ENCODE measurements at regions not wholly inside any gene's neighbourhood (a gene's known extent, or its start where the extent isn't known, plus 50 kb on each side); places are given as distances from the start of the nearest gene placed in this dataset.

DNA sequence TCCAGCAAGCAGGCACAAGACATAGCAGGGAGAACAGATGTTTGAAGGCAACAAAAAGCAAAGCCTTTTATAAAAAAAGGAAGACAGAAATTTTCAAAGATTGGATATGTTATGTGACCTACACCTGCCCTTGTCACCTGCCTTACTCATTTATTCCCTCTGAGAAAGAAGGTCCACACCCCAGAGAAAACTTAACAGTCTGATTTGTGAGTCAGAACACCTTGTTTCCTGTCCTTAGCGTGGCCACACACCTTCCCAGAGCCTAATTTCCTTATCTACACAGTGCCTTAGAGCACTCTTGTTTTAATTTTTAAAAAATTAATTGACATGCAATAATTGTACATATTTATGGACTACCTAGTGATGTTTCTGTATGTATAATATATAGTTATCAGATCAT lies 419.0 kb upstream of the DAB2 start:
- Histone ChIP-seq H3K4me1 (no peaks in the 10 kb centered on the region), H3K4me3 (no peak overlapping the region), H3K9me3 (peaks cover 0 to 8% of the 10 kb centered on the region in 2 donors), H3K36me3 (no peaks in the 10 kb centered on the region), H3K27me3 (no peaks in the 10 kb centered on the region), H3K27ac (no peak overlapping the region)
- no peak for DNase-seq (ENCODE audit: low spot score in 2 of 2)
- TF ChIP-seq, protein P1, sequence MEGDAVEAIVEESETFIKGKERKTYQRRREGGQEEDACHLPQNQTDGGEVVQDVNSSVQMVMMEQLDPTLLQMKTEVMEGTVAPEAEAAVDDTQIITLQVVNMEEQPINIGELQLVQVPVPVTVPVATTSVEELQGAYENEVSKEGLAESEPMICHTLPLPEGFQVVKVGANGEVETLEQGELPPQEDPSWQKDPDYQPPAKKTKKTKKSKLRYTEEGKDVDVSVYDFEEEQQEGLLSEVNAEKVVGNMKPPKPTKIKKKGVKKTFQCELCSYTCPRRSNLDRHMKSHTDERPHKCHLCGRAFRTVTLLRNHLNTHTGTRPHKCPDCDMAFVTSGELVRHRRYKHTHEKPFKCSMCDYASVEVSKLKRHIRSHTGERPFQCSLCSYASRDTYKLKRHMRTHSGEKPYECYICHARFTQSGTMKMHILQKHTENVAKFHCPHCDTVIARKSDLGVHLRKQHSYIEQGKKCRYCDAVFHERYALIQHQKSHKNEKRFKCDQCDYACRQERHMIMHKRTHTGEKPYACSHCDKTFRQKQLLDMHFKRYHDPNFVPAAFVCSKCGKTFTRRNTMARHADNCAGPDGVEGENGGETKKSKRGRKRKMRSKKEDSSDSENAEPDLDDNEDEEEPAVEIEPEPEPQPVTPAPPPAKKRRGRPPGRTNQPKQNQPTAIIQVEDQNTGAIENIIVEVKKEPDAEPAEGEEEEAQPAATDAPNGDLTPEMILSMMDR (IDR thresholded peaks at IDR 0.05): no peak
- intact Hi-C loops (cut with DNase I): no loop called here

DNA sequence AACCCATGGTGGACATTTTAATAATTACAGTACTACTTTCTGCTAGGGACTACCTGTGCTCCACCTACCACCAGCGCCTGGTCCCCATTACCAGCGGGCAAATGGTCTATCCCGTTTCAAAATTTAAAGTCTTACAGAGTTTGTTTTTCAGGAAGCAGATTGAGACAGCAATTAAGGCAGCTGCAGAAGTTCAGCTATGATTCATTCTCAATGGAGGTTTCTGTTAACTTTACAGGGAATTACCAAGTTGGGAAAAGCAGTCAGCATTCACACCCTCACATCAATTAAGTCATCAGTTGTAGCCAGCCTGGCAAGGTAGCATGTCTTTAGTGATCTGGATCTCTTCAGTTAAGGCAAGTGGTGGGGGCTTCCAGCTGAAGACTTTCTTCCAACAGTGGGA lies 410.6 kb upstream of the DAB2 start:
- H3K27ac ChIP-seq: no peak overlapping the region
- DNase-seq (ENCODE audit: low spot score in 2 of 2): no peak
- no peaks in the 10 kb centered on the region for H3K4me1 ChIP-seq
- intact Hi-C loops (cut with DNase I): no loop called here
- no peak overlapping the region for H3K4me3 ChIP-seq
- no peaks in the 10 kb centered on the region for H3K36me3 ChIP-seq
- TF ChIP-seq, protein P1 (IDR thresholded peaks at IDR 0.05): no peak
- H3K27me3 ChIP-seq: no peaks in the 10 kb centered on the region
- H3K9me3 ChIP-seq: peaks cover 0 to 9% of the 10 kb centered on the region in 2 donors

DNA sequence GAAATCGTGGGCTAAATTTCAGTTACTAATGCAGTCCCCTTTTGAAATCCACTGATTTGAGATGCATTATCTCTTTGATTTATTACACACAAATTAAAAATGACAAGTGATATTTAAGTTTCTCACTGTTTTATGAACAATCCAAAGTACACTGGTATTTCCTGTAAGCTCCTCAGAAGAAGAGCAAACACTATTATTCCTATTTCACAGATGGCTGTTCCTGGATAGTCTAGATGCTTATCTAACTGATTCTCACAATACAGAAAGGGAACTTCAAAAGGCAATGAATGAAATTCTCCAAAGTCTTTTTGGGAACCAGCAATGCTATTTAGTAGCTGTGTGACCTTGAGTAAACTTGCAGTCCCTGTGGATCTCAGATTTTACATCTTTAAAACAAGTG lies 404.7 kb upstream of the DAB2 start:
- no peak for DNase-seq (ENCODE audit: low spot score in 2 of 2)
- no peaks in the 10 kb centered on the region for H3K27me3 ChIP-seq
- no peaks in the 10 kb centered on the region for H3K4me1 ChIP-seq
- intact Hi-C loops (cut with DNase I): no loop called here
- no peaks in the 10 kb centered on the region for H3K36me3 ChIP-seq
- H3K9me3 ChIP-seq: no peaks in the 10 kb centered on the region
- TF ChIP-seq, protein P1 (IDR thresholded peaks at IDR 0.05): no peak
- no peak overlapping the region for H3K27ac ChIP-seq
- H3K4me3 ChIP-seq: no peak overlapping the region

DNA sequence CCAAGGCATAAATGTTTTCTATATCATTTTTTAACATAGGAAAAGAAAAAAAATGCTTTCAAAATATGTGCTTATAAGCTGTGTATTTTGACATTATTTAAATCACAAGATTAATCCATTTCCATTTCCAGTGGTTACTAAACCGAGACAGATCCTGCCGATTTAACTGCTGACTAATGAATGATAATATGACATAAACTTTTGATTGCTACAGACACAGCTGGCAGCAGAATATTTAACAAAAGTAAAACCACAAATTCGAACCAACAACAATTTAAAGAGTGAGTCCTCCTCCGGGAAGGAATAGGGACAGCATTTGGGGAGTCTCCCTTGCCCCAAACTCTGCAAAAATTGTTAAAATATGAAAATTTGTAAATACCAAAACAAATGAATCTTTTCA lies 401.3 kb upstream of the DAB2 start:
- H3K27me3 ChIP-seq: no peaks in the 10 kb centered on the region
- H3K4me1 ChIP-seq: no peaks in the 10 kb centered on the region
- H3K36me3 ChIP-seq: no peaks in the 10 kb centered on the region
- intact Hi-C loops (cut with DNase I): no loop called here
- TF ChIP-seq, protein P1 (IDR thresholded peaks at IDR 0.05): no peak
- DNase-seq (ENCODE audit: low spot score in 2 of 2): no peak
- H3K27ac ChIP-seq: no peak overlapping the region
- no peak overlapping the region for H3K4me3 ChIP-seq
- no peaks in the 10 kb centered on the region for H3K9me3 ChIP-seq

DNA sequence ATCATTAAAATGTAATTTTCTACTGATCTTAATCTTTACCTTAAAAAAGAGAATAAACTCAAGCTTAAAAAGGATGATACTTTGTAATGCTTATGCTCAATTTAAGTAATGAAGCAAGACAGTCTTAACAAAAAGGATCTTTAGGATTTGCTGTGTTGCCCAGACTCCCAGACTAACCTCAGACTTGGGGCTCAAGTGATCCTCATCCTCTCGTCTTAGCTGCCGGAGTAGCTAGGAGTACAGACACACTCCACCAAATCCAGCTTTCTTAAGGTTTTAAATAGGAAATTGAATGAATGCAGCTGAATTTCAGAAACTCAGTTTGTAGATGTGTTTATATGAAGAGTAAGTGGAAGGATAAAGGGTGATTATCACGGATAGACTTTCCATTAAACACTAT lies 400.5 kb upstream of the DAB2 start:
- Histone ChIP-seq H3K4me1 (no peaks in the 10 kb centered on the region), H3K9me3 (no peaks in the 10 kb centered on the region), H3K27ac (no peak overlapping the region), H3K36me3 (no peaks in the 10 kb centered on the region), H3K4me3 (no peak overlapping the region), H3K27me3 (no peaks in the 10 kb centered on the region)
- intact Hi-C loops (cut with DNase I): no loop called here
- no peak for DNase-seq (ENCODE audit: low spot score in 2 of 2)
- TF ChIP-seq, protein P1 (IDR thresholded peaks at IDR 0.05): no peak

DNA sequence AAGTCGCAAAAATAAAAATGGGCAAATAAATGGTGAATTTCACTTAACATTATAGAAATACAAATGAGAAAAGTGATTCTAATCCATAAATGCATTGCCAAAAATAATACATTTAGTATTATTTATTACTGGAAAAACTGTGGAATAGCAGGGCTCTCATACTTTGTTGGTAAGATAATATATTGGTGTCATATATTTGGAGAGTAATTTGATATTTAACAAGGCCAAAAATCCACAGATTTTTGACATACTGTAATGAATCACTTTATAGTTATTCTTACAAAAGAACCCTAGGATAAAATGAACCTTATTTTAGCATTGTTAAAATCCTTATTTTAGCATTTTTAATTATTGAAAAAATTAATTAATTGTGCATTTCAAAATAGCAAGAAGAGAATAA lies 397.2 kb upstream of the DAB2 start:
- TF ChIP-seq, protein P1 (IDR thresholded peaks at IDR 0.05): no peak
- intact Hi-C loops (cut with DNase I): no loop called here
- H3K27me3 ChIP-seq: no peaks in the 10 kb centered on the region

More for the DNA sequence above, 397.2 kb upstream of the DAB2 start:
- no peak overlapping the region for H3K27ac ChIP-seq
- H3K36me3 ChIP-seq: no peaks in the 10 kb centered on the region
- DNase-seq (ENCODE audit: low spot score in 2 of 2): no peak
- H3K4me1 ChIP-seq: no peaks in the 10 kb centered on the region
- H3K9me3 ChIP-seq: no peaks in the 10 kb centered on the region
- H3K4me3 ChIP-seq: no peak overlapping the region

Measured in ascending aorta (tissue), 2 donors.